WTC11 (cell line): ENCODE measurements at regions not wholly inside any gene's neighbourhood (a gene's known extent, or its start where the extent isn't known, plus 50 kb on each side); places are given as distances from the start of the nearest gene placed in this dataset.

Source experiments
- ATAC-seq: fragments of 200-7000 bp; cut with Tn5 transposase; 2 replicates; pipeline ENCODE4 v1.10.0; 2021; ENCODE audit warnings: mild to moderate bottlenecking, moderate library complexity
- CTCF ChIA-PET: fragments of 300-600 bp; sonication (Branson Sonifier 250); formaldehyde crosslinking; loops from one replicate; lab custom pipeline; 2021; ENCODE audit warnings: antibody characterized with exemption; lab: Charles Lee
- POLR2A ChIA-PET: fragments of 350-600 bp; sonication (Branson Sonifier 250); formaldehyde crosslinking; loops from one replicate; lab custom pipeline; 2021; ENCODE audit warnings: antibody characterized with exemption; lab: Charles Lee
- DNase-seq: peaks from one replicate; pipeline ENCODE4 v3.0.0; 2021; ENCODE audit warnings: low spot score
- H3K27ac Mint-ChIP-seq: 2 replicates; pipeline ENCODE4 v1.8.0; 2021; ENCODE audit warnings: mixed read lengths
- H3K27me3 Mint-ChIP-seq: 2 replicates; pipeline ENCODE4 v1.8.0; 2021; ENCODE audit warnings: low read depth, mild to moderate bottlenecking, moderate library complexity, mixed read lengths
- H3K36me3 Mint-ChIP-seq: 2 replicates; pipeline ENCODE4 v1.8.0; 2021; ENCODE audit warnings: mixed read lengths
- H3K4me1 Mint-ChIP-seq: 2 replicates; pipeline ENCODE4 v1.8.0; 2022; ENCODE audit warnings: mixed read lengths
- H3K4me3 Mint-ChIP-seq: 2 replicates; pipeline ENCODE4 v1.8.0; 2021; ENCODE audit warnings: mild to moderate bottlenecking, moderate library complexity, mixed read lengths
- H3K9me3 Mint-ChIP-seq: 2 replicates; pipeline ENCODE4 v1.8.0; 2021; ENCODE audit warnings: mixed read lengths
- CDX4 ChIP-seq: fragments of 250-450 bp; sonication (Bioruptor Pico); IDR thresholded peaks from 2 replicates; pipeline ENCODE4 v1.9.0; 2021; ENCODE audit warnings: moderate library complexity, mild to moderate bottlenecking, inconsistent platforms, borderline replicate concordance
- E2F4 ChIP-seq: sonication (generic); formaldehyde crosslinking; IDR thresholded peaks from 2 replicates; pipeline ENCODE4 v1.8.1; 2022; ENCODE audit warnings: low read depth, mild to moderate bottlenecking, moderate library complexity, missing genetic modification reagents, borderline replicate concordance
- GTF2I ChIP-seq: fragments of 250-450 bp; sonication (Bioruptor Pico); conservative IDR thresholded peaks from 2 replicates; pipeline ENCODE4 v1.4.0; 2021; ENCODE audit warnings: mild to moderate bottlenecking
- HMGA2 ChIP-seq: fragments of 250-450 bp; sonication (Bioruptor Pico); IDR thresholded peaks from 2 replicates; pipeline ENCODE4 v1.4.0; 2021; ENCODE audit warnings: mild to moderate bottlenecking, moderate library complexity
- HMGXB4 ChIP-seq: sonication (generic); formaldehyde crosslinking; IDR thresholded peaks from 2 replicates; pipeline ENCODE4 v1.8.1; 2023; ENCODE audit warnings: mild to moderate bottlenecking, moderate library complexity, missing genetic modification reagents
- MLX ChIP-seq: sonication (generic); formaldehyde crosslinking; IDR thresholded peaks from 2 replicates; pipeline ENCODE4 v1.8.1; 2023; ENCODE audit warnings: mild to moderate bottlenecking, missing genetic modification reagents, moderate library complexity
- MYBL2 ChIP-seq: sonication (generic); formaldehyde crosslinking; IDR thresholded peaks from 2 replicates; pipeline ENCODE4 v1.8.1; 2023; ENCODE audit warnings: mild to moderate bottlenecking, moderate library complexity, missing genetic modification reagents
- SMAD4 ChIP-seq: sonication (generic); formaldehyde crosslinking; IDR thresholded peaks from 2 replicates; pipeline ENCODE4 v1.8.0; 2022; ENCODE audit warnings: mild to moderate bottlenecking, missing genetic modification reagents
- STAT6 ChIP-seq: sonication (generic); formaldehyde crosslinking; conservative IDR thresholded peaks from 2 replicates; pipeline ENCODE4 v1.8.1; 2023; ENCODE audit warnings: mild to moderate bottlenecking, low read depth, missing genetic modification reagents, moderate library complexity
- TEAD1 ChIP-seq: sonication (generic); formaldehyde crosslinking; IDR thresholded peaks from 2 replicates; pipeline ENCODE4 v1.8.0; 2022; ENCODE audit warnings: mild to moderate bottlenecking, missing genetic modification reagents
- ZNF232 ChIP-seq: sonication (generic); formaldehyde crosslinking; IDR thresholded peaks from 2 replicates; pipeline ENCODE4 v1.8.0; 2022; ENCODE audit warnings: mild to moderate bottlenecking, missing genetic modification reagents
- ZNF416 ChIP-seq: fragments of 250-450 bp; sonication (Bioruptor Pico); IDR thresholded peaks from 2 replicates; pipeline ENCODE4 v1.9.0; 2021; ENCODE audit warnings: mild to moderate bottlenecking, inconsistent platforms
- ZNF512 ChIP-seq: sonication (generic); formaldehyde crosslinking; IDR thresholded peaks from 2 replicates; pipeline ENCODE4 v1.8.1; 2022; ENCODE audit warnings: missing genetic modification reagents, borderline replicate concordance
- ZNF671 ChIP-seq: fragments of 250-450 bp; sonication (Bioruptor Pico); IDR thresholded peaks from 2 replicates; pipeline ENCODE4 v1.8.0; 2021; ENCODE audit warnings: mild to moderate bottlenecking

- Mint-ChIP-seq H3K4me3 (no peak overlapping the region), H3K27ac (no peak overlapping the region), H3K27me3 (no peaks in the 10 kb centered on the region), H3K36me3 (peaks cover 17% of the 10 kb centered on the region), H3K9me3 (peaks cover 37% of the 10 kb centered on the region), H3K4me1 (no peaks in the 10 kb centered on the region)
- ATAC-seq: no peak
- CTCF ChIA-PET: no interaction called here
- DNase-seq: no peak
- POLR2A ChIA-PET: no interaction called here
- TF ChIP-seq TEAD1 (CRISPR knock-in tag): no peak
- no peak for TF ChIP-seq ZNF671 (CRISPR knock-in tag)
- no peak for TF ChIP-seq MLX (CRISPR knock-in tag)
- no peak for TF ChIP-seq CDX4 (CRISPR knock-in tag)
- TF ChIP-seq ZNF512 (CRISPR knock-in tag): no peak
- no peak for TF ChIP-seq GTF2I (CRISPR knock-in tag)
Observed at GRCh38 chr13:34764246-34764645, 177.8 kb upstream of the NBEA start.

- TF ChIP-seq SMAD4 (CRISPR knock-in tag): no peak
- no peak for TF ChIP-seq HMGXB4 (CRISPR knock-in tag)
- no peak for TF ChIP-seq MYBL2 (CRISPR knock-in tag)
- no peak for TF ChIP-seq STAT6 (CRISPR knock-in tag)
- no peak for TF ChIP-seq HMGA2
- no peak for TF ChIP-seq ZNF232 (CRISPR knock-in tag)
- no peak for TF ChIP-seq E2F4 (CRISPR knock-in tag)
- TF ChIP-seq ZNF416: no peak
- H3K36me3 Mint-ChIP-seq: peaks cover 17% of the 10 kb centered on the region
- H3K27ac Mint-ChIP-seq: no peak overlapping the region
- no peaks in the 10 kb centered on the region for H3K27me3 Mint-ChIP-seq
- peaks cover 40% of the 10 kb centered on the region for H3K9me3 Mint-ChIP-seq
- ChIA-PET POLR2A (interaction anchor here (0.6 kb wide), 1 partner anchor 41 kb away, joined by 3 read pairs; no protein-coding TSS in a partner anchor), CTCF (no interaction called here)
- DNase-seq (no peak), ATAC-seq (no peak)
- no peak overlapping the region for H3K4me3 Mint-ChIP-seq
- H3K4me1 Mint-ChIP-seq: no peaks in the 10 kb centered on the region
Observed at GRCh38 chr13:34765446-34766180, 176.5 kb upstream of the NBEA start.
